BE2C (cell line): ENCODE measurements at regions not wholly inside any gene's neighbourhood (a gene's known extent, or its start where the extent isn't known, plus 50 kb on each side); places are given as distances from the start of the nearest gene placed in this dataset.

Experiments used
- DNase-seq: peaks from one replicate; pipeline ENCODE4 v3.0.0-alpha.2; 2020
- H3K27me3 ChIP-seq: fragments of 250-450 bp; sonication (Bioruptor Pico); 2 replicates; pipeline ENCODE4 v1.5.1; 2020; ENCODE audit warnings: mild to moderate bottlenecking
- H3K36me3 ChIP-seq: fragments of 250-450 bp; sonication (Bioruptor Pico); 2 replicates; pipeline ENCODE4 v1.5.1; 2020; ENCODE audit warnings: mild to moderate bottlenecking
- H3K4me1 ChIP-seq: fragments of 250-450 bp; sonication (Bioruptor Pico); 2 replicates; pipeline ENCODE4 v1.5.1; 2020
- H3K4me3 ChIP-seq: 2 replicates; pipeline ENCODE4 v1.5.1; 2011; ENCODE audit warnings: low read depth, low read length
- H3K9me3 ChIP-seq: fragments of 250-450 bp; sonication (Bioruptor Pico); 2 replicates; pipeline ENCODE4 v1.5.1; 2020
- CTCF ChIP-seq: IDR thresholded peaks from 2 replicates; pipeline ENCODE4 v1.5.1; 2012; ENCODE audit warnings: mild to moderate bottlenecking, low read depth, low read length

DNA sequence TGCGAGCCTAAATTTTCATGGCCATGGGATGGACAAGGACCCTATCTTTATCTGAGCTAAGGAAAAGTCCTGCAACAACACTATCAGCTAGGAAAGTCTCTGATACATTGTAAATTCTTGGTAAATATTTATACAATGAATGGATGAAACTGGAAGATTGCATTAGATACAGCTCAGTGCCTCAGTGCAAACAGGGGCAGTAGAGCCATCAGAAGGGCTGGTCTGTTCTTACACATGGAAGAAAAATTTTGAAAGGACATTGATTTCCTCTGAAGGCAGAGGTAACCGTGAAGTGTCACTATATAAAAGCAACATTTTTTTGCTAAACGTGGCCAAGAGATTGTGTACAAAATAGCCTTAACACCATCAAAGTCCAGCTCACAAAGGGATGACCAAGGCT is 153.2 kb upstream of the GADL1 start:
- Histone ChIP-seq H3K9me3 (no peaks in the 10 kb centered on the region), H3K36me3 (no peaks in the 10 kb centered on the region), H3K27me3 (no peaks in the 10 kb centered on the region), H3K4me3 (no peak overlapping the region), H3K4me1 (no peaks in the 10 kb centered on the region)
- no peak for DNase-seq
- no peak for TF ChIP-seq CTCF

DNA sequence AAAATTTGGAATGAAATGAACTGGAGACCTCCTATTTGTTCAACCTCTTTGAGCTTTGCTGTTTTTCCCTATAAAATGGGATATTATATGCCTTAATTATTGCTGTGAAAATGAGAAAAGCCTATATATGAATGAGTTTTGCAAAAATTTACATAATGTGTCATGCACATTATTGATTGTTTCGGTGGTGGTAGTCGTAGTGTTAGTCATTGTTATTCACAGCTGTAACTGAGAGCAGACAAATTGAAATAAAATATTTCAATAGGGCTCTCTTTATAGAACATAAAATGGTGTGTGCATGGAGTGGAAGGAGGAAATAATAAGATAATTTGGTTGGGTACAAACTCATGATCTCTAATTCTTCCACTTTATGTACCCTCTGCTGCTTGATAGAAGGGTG is 153.7 kb upstream of the GADL1 start:
- Histone ChIP-seq H3K9me3 (no peaks in the 10 kb centered on the region), H3K4me1 (no peaks in the 10 kb centered on the region), H3K4me3 (no peak overlapping the region), H3K27me3 (no peaks in the 10 kb centered on the region), H3K36me3 (no peaks in the 10 kb centered on the region)
- no peak for TF ChIP-seq CTCF
- no peak for DNase-seq

DNA sequence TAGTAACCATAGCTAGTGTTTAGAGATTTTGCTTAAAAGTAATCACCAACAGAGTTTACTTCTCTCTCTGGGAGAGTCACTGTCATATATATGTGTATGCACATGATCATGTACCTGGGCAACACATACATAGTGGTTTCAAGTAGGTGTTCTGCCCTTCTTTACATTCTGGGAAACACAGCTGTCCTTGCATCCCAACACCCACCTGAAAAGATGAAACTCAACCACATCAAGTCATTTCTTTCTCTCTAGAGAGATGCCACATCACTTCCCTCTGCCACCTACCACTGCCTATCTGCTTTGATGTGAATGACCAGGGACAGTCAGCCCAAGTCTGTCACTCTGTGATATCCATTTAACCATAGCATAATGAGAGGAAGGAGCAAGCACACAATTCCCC is 155.8 kb upstream of the GADL1 start:
- no peak for DNase-seq
- Histone ChIP-seq H3K4me1 (no peaks in the 10 kb centered on the region), H3K27me3 (no peaks in the 10 kb centered on the region), H3K36me3 (no peaks in the 10 kb centered on the region), H3K4me3 (no peak overlapping the region), H3K9me3 (no peaks in the 10 kb centered on the region)
- TF ChIP-seq CTCF = no peak

- H3K4me1 ChIP-seq = no peaks in the 10 kb centered on the region
- no peak for TF ChIP-seq CTCF
Measured at GRCh38 chr3:31051226-31051625, 156.8 kb upstream of the GADL1 start.

GRCh38 chr3:31053299-31053698 is 158.8 kb upstream of the GADL1 start:
- H3K4me3 ChIP-seq = no peak overlapping the region
- H3K27me3 ChIP-seq = no peaks in the 10 kb centered on the region
- no peak for DNase-seq
- H3K4me1 ChIP-seq = no peaks in the 10 kb centered on the region
- H3K36me3 ChIP-seq = no peaks in the 10 kb centered on the region
- no peak for TF ChIP-seq CTCF
- no peaks in the 10 kb centered on the region for H3K9me3 ChIP-seq

More at GRCh38 chr3:31051226-31051625, 156.8 kb upstream of the GADL1 start:
- H3K27me3 ChIP-seq = no peaks in the 10 kb centered on the region
- no peaks in the 10 kb centered on the region for H3K9me3 ChIP-seq
- H3K36me3 ChIP-seq = no peaks in the 10 kb centered on the region
- no peak overlapping the region for H3K4me3 ChIP-seq
- DNase-seq = no peak

DNA sequence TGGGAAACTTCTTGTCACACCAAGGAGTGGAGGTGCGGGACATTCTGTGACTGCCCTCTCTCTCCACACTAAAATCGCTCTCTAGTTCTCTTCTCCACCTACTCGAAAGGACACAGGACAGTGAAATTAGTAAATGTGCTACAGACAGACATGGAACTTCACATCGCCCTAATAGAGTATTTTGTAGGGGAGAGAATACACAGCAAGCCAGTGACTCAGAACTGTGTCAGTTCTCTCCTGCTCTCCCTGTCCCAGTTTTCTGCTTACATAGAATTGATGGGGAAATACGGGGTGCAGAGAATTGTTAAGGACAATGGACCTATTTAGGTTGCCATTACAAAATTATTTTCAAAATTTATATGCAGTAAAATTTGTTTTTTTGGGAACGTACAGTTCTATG is 159.6 kb upstream of the GADL1 start:
- H3K27me3 ChIP-seq = no peaks in the 10 kb centered on the region

More for the DNA sequence above, 159.6 kb upstream of the GADL1 start:
- H3K4me3 ChIP-seq = no peak overlapping the region
- H3K36me3 ChIP-seq = no peaks in the 10 kb centered on the region
- no peak for DNase-seq
- H3K4me1 ChIP-seq = no peaks in the 10 kb centered on the region
- H3K9me3 ChIP-seq = no peaks in the 10 kb centered on the region
- TF ChIP-seq CTCF = no peak
